Tibial nerve (tissue), 4 donors: ENCODE measurements at regions not wholly inside any gene's neighbourhood (a gene's known extent, or its start where the extent isn't known, plus 50 kb on each side); places are given as distances from the start of the nearest gene placed in this dataset.
A peak's percentile ranks its signal among the peaks of the same experiment; 100 is the strongest.

Experiments
- DNase-seq, 2 donors: peaks; one replicate each; pipeline ENCODE4 v3.0.0-alpha.2; 2019; ENCODE audit warnings: low spot score in 2 of 2
- H3K27ac ChIP-seq, 4 donors: fragments of 200-600 bp; sonication (generic) in 3 of 4; one replicate each; pipeline ENCODE4 v1.5.1; 2017 to 2019; ENCODE audit warnings: mild to moderate bottlenecking in 1 of 4
- H3K27me3 ChIP-seq, 2 donors: fragments of 200-600 bp; sonication (generic) in 1 of 2; one replicate each; pipeline versions ENCODE4 v1.5.1 to v1.6.0; 2017 to 2019
- H3K36me3 ChIP-seq, 3 donors: fragments of 200-600 bp; sonication (generic); one replicate each; pipeline ENCODE4 v1.5.1; 2018 to 2019
- H3K4me1 ChIP-seq, 4 donors: fragments of 200-600 bp; sonication (generic) in 3 of 4; one replicate each; pipeline ENCODE4 v1.5.1; 2017 to 2019
- H3K4me3 ChIP-seq, 4 donors: fragments of 200-600 bp; sonication (generic) in 3 of 4; one replicate each; pipeline ENCODE4 v1.5.1; 2017 to 2019; ENCODE audit warnings: mild to moderate bottlenecking in 1 of 4, moderate library complexity in 1 of 4
- H3K9me3 ChIP-seq, 4 donors: fragments of 200-600 bp; sonication (generic) in 3 of 4; one replicate each; pipeline ENCODE4 v1.5.1; 2017 to 2019
- CTCF ChIP-seq, 5 experiments: fragments of 200-600 bp in 3 of 5; fragments of 450-650 bp in 2 of 5; sonication (generic) in 3 of 5; IDR thresholded peaks; one replicate each; pipeline ENCODE4 v1.5.1; 2016 to 2019; ENCODE audit warnings: antibody characterized with exemption in 5 of 5, mild to moderate bottlenecking in 3 of 5, moderate library complexity in 2 of 5
- EP300 ChIP-seq, 2 donors: sonication (generic); formaldehyde crosslinking; IDR thresholded peaks; one replicate each; pipeline ENCODE4 v1.6.1; 2017; ENCODE audit warnings: antibody characterized with exemption in 2 of 2, mild to moderate bottlenecking in 1 of 2
- POLR2A ChIP-seq, 2 donors: fragments of 450-650 bp; IDR thresholded peaks; one replicate each; pipeline ENCODE4 v1.6.1; 2017; ENCODE audit warnings: antibody characterized with exemption in 2 of 2, mild to moderate bottlenecking in 2 of 2, moderate library complexity in 2 of 2
- WGBS, 2 donors: methylation state at CpG; one replicate each; pipeline ENCODE4 v1.1.5; 2018; 5-methylcytosine and 5-hydroxymethylcytosine counted together

GRCh38 chr18:77716282-77716681 lies 466.6 kb downstream of the GALR1 start:
- no peaks in the 10 kb centered on the region for H3K36me3 ChIP-seq
- DNase-seq: no peak
- no peaks in the 10 kb centered on the region for H3K4me1 ChIP-seq
- no peaks in the 10 kb centered on the region for H3K27me3 ChIP-seq
- H3K4me3 ChIP-seq: no peak overlapping the region
- no peak overlapping the region for H3K27ac ChIP-seq
- no peak for TF ChIP-seq CTCF (IDR thresholded peaks at IDR 0.05)
- no peak for TF ChIP-seq EP300 (IDR thresholded peaks at IDR 0.05)
- TF ChIP-seq POLR2A (IDR thresholded peaks at IDR 0.05): no peak
- WGBS, 2 donors: 64 to 65% methylated on average over 5 of the region's 5 CpGs
- H3K9me3 ChIP-seq: no peaks in the 10 kb centered on the region

- 84 to 89% methylated on average over 19 of the region's 19 CpGs for WGBS, 2 donors
These were observed 483.8 kb downstream of the GALR1 start for GRCh38 chr18:77733292-77733903.

GRCh38 chr18:77736842-77737241 lies 487.2 kb downstream of the GALR1 start:
- H3K4me1 ChIP-seq: no peaks in the 10 kb centered on the region
- H3K4me3 ChIP-seq: no peak overlapping the region
- TF ChIP-seq CTCF (IDR thresholded peaks at IDR 0.05): no peak
- TF ChIP-seq POLR2A (IDR thresholded peaks at IDR 0.05): no peak
- no peak for TF ChIP-seq EP300 (IDR thresholded peaks at IDR 0.05)
- H3K36me3 ChIP-seq: no peaks in the 10 kb centered on the region
- H3K27ac ChIP-seq: no peak overlapping the region
- no peaks in the 10 kb centered on the region for H3K27me3 ChIP-seq
- no peak for DNase-seq
- H3K9me3 ChIP-seq: no peaks in the 10 kb centered on the region
- WGBS, 2 donors: 47 to 59% methylated on average over 4 of the region's 4 CpGs

More at GRCh38 chr18:77733292-77733903, 483.8 kb downstream of the GALR1 start:
- Histone ChIP-seq H3K27ac (no peak overlapping the region), H3K4me3 (no peak overlapping the region), H3K9me3 (no peaks in the 10 kb centered on the region), H3K36me3 (no peaks in the 10 kb centered on the region), H3K4me1 (no peaks in the 10 kb centered on the region), H3K27me3 (no peaks in the 10 kb centered on the region)
- TF ChIP-seq EP300 (IDR thresholded peaks at IDR 0.05): no peak
- TF ChIP-seq POLR2A (IDR thresholded peaks at IDR 0.05): no peak
- TF ChIP-seq CTCF (IDR thresholded peaks at IDR 0.05): no peak
- DNase-seq: no peak

- no peak overlapping the region for H3K4me3 ChIP-seq
- no peak overlapping the region for H3K27ac ChIP-seq
- 61 to 63% methylated on average over 7 of the region's 7 CpGs for WGBS, 2 donors
- no peaks in the 10 kb centered on the region for H3K27me3 ChIP-seq
- H3K4me1 ChIP-seq: no peaks in the 10 kb centered on the region
- TF ChIP-seq EP300 (IDR thresholded peaks at IDR 0.05) (no peak), CTCF (IDR thresholded peaks at IDR 0.05) (no peak), POLR2A (IDR thresholded peaks at IDR 0.05) (no peak)
- DNase-seq: no peak
- no peaks in the 10 kb centered on the region for H3K9me3 ChIP-seq
- no peaks in the 10 kb centered on the region for H3K36me3 ChIP-seq
These were observed 487.8 kb downstream of the GALR1 start for GRCh38 chr18:77737405-77737804.

- no peak for DNase-seq
- Histone ChIP-seq H3K27me3 (no peaks in the 10 kb centered on the region), H3K9me3 (no peaks in the 10 kb centered on the region), H3K27ac (no peak overlapping the region), H3K4me1 (no peaks in the 10 kb centered on the region), H3K4me3 (no peak overlapping the region), H3K36me3 (no peaks in the 10 kb centered on the region)
- no peak for TF ChIP-seq POLR2A (IDR thresholded peaks at IDR 0.05)
- peak; percentile 21 to 29 (median 24) for TF ChIP-seq CTCF (IDR thresholded peaks at IDR 0.05)
- WGBS, 2 donors: 10 to 12% methylated on average over 6 of the region's 6 CpGs
These were observed 499.4 kb downstream of the GALR1 start for GRCh38 chr18:77749089-77749488.
